ENCODE measurements at regions not wholly inside any gene's neighbourhood (a gene's known extent, or its start where the extent isn't known, plus 50 kb on each side); places are given as distances from the start of the nearest gene placed in this dataset.

- H3K4me2 ChIP-seq (ENCODE audit: insufficient read depth, low read length): no peak overlapping the region
- in situ Hi-C loops (cut with MboI) (no loop called here), intact Hi-C loops (cut with micrococcal nuclease) (no loop called here)
- ChIA-PET POLR2A (no interaction called here), CTCF (ENCODE audit: low intra/inter-chr PET ratio) (no interaction called here)
- no peaks in the 10 kb centered on the region for H3K9me3 ChIP-seq (replicated peaks; ENCODE audit: control insufficient read depth, insufficient read depth, low read depth, low read length)
- no peaks in the 10 kb centered on the region for H3K36me3 ChIP-seq (ENCODE audit: control insufficient read depth, insufficient read depth, low read length)
- no peaks in the 10 kb centered on the region for H3K9me1 ChIP-seq (ENCODE audit: control insufficient read depth, insufficient read depth, low read length)
- no peak overlapping the region for H3K9ac ChIP-seq (ENCODE audit: insufficient read depth in 1 of 2, low read depth in 2 of 2, low read length in 2 of 2)
- ATAC-seq (no peak), FAIRE-seq (no peak), DNase-seq (ENCODE audit: extremely low read depth in 1 of 4, low spot score in 3 of 4) (no peak)
- H3K4me3 ChIP-seq: no peak overlapping the region
- no peaks in the 10 kb centered on the region for H3K27me3 ChIP-seq (ENCODE audit: control insufficient read depth in 2 of 2, insufficient read depth in 2 of 2, low read length in 2 of 2)
- BruUV-seq (replicated peaks): no TSS peak
- no peak overlapping the region for H3K27ac ChIP-seq (ENCODE audit: extremely low read depth, low read depth, low read length)
- no peaks in the 10 kb centered on the region for H3K4me1 ChIP-seq (replicated peaks in 1 of 2; ENCODE audit: control insufficient read depth in 2 of 2, insufficient read depth in 2 of 2, low read length in 2 of 2)
- no peak overlapping the region for H2AFZ ChIP-seq (ENCODE audit: low read depth, low read length)
- H3K79me2 ChIP-seq (ENCODE audit: control insufficient read depth, insufficient read depth, low read length): no peaks in the 10 kb centered on the region
- no peaks in the 10 kb centered on the region for H4K20me1 ChIP-seq (replicated peaks; ENCODE audit: control insufficient read depth, insufficient read depth, low read length)
- TF ChIP-seq STAT6 (CRISPR knock-in tag; IDR thresholded peaks at IDR 0.05) (no peak), HES1 (IDR thresholded peaks at IDR 0.05; ENCODE audit: low read depth) (no peak), ZBTB2 (IDR thresholded peaks at IDR 0.05) (no peak), HIVEP1 (CRISPR knock-in tag; IDR thresholded peaks at IDR 0.05) (no peak), HBP1 (CRISPR knock-in tag; IDR thresholded peaks at IDR 0.05) (no peak), SETDB1 (IDR thresholded peaks at IDR 0.05; ENCODE audit: low read length) (no peak), ZNF184 (CRISPR knock-in tag; IDR thresholded peaks at IDR 0.05) (no peak), CAMTA2 (CRISPR knock-in tag; conservative IDR thresholded peaks at IDR 0.05) (no peak), PURB (CRISPR knock-in tag; IDR thresholded peaks at IDR 0.05; ENCODE audit: low read depth) (no peak), ZNF79 (CRISPR knock-in tag; IDR thresholded peaks at IDR 0.05; ENCODE audit: low read depth) (no peak), ZNF316 (IDR thresholded peaks at IDR 0.05) (no peak), ETS1 (conservative IDR thresholded peaks at IDR 0.05; ENCODE audit: control insufficient read depth, low read depth, low read length) (no peak)
These were observed 93.2 kb upstream of the SOX5 start for GRCh38 chr12:24042651-24043050.
